GM21737 (cell line): ENCODE measurements at regions not wholly inside any gene's neighbourhood (a gene's known extent, or its start where the extent isn't known, plus 50 kb on each side); places are given as distances from the start of the nearest gene placed in this dataset.

Experiments
- ATAC-seq: cut with Tn5 transposase; IDR thresholded peaks from one replicate; pipeline ENCODE4 v1.9.1; 2021; ENCODE audit warnings: mild to moderate bottlenecking, moderate library complexity; ENCODE audit not compliant: unreplicated experiment

DNA sequence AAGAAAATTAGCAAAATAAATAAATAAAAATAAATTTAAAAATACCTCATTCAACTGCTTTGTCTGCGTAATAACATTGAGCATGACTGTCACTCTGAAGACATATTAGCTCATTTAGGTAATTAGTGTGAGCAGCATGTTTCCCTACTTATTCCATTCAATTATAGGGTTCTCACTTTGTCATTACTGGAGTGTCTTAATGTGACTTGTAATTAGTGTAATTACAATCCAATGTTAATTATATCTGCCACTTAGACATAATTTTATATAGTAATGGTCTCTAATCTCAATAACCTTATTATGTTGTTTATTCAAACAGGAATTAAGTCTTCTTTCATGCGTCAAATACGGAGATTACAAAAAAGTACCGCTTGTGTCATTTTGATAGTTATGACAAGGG, 893.9 kb upstream of the ACVR2A start:
- no peak for ATAC-seq

- no peak for ATAC-seq
Measured at GRCh38 chr2:146950361-146950760, 894.5 kb upstream of the ACVR2A start.

GRCh38 chr2:146949400-146949799, 895.4 kb upstream of the ACVR2A start:
- ATAC-seq, result no peak

DNA sequence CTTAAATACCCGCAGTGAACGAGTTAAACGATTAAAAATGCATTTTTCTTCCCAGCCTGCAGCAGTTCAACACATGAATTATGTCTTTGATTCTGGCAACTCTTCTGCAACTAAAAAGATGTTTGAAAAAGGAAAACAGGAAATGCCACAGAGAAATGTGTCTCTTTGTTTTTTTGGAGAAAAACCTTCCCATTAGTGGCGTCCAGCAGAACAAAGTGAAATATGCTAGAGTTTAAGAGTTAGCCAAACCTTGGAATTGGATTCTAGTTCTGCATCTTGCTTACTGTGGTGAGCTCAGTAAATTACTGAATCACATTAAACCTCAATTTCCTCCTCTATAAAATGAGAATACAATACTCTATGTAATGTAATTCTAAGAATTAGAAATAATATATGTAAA, 900.2 kb upstream of the ACVR2A start:
- ATAC-seq, result no peak

GRCh38 chr2:146939991-146940685, 904.7 kb upstream of the ACVR2A start:
- ATAC-seq, result no peak

DNA sequence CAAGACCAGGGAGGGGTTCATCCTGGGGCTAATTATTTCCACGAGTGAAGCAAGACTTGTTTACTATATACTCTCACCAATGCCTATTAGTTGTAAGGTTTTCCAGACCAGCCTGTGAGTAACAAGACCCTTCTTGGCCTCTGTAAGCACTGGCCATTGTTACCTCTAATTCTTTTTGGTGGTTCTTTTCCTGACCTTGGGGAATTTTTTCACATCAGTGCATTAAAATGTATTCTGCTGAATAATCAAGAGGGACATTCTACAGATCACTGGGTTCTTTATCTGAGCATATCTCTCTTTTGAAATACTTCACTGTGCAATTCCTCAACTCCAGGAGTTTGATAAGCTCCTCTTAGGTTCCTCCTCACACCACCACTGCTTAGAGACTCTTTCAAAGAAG, 909.9 kb upstream of the ACVR2A start:
- ATAC-seq, result no peak

DNA sequence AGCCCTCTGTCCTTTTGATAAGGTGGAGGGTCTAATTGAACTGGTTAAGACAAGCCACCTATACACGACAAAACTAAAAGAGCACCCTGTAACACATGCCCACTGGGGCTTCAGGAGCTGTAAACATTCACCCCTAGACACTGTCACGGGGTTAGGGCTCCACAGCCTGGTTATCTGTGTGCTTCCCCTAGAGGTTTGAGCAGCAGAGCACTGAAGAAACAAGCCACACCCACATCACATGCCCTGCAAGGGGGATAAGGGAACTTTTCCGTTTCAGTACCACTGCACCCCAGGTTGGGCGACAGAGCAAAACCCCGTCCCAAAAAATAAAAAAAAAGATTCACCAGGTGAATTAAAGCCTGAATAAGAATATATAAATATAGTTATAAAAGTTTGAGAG, 913.7 kb upstream of the ACVR2A start:
- no peak for ATAC-seq

GRCh38 chr2:146927080-146927711, 917.6 kb upstream of the ACVR2A start:
- no peak for ATAC-seq

DNA sequence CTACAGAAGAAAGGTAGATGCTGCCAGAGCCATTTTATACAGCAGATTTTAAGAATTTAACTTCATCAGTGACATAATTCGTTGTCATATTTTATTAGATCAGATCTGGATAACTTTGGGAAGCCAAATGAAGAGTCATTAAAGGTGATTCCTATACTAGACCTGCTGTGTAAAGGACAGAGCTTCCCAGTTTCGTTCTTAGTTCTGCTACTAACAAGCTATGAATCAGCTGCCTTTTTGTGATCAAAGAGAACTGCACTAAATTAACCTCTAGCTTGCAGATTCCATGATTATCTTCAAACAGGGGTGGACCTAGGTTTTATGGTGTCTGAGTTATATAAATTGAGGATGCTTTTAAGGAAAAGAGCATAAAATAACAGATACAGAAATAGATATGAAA, 926.5 kb upstream of the ACVR2A start:
- no peak for ATAC-seq

DNA sequence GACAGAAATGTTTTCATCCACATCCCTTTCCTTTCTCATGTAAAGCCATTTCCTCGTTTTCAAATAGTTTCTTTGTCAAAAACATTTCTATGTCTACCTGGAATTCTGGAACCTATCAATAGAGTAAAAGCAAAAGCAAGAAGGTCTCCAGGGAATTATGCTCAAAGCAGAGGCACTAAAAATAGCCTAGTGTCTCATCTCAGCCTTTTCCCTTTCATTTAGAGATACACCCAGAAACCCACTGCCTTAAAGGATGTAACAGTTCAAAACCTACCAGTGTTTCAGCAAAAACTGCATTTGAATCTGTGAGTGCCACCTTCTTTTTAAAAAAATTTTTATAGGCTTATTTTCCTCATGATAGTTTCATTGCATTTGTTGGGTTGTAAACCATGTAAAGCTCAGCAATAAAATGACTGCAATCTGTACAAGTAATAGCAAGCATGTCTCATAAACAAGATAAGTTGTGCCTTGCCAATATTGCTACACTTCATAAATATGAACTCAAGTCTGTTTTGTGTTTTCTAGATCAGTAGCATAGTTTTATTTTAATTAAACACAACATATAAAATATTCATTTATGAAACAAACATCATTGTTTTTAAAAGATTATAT, 927.3 kb upstream of the ACVR2A start:
- no peak for ATAC-seq

- no peak for ATAC-seq
Measured at GRCh38 chr2:146916914-146917313, 927.9 kb upstream of the ACVR2A start.

GRCh38 chr2:146913476-146913875, 931.4 kb upstream of the ACVR2A start:
- ATAC-seq, result no peak

- no peak for ATAC-seq
Measured at GRCh38 chr2:146912536-146912935, 932.3 kb upstream of the ACVR2A start.

- no peak for ATAC-seq
Measured at GRCh38 chr2:146908776-146909175, 936.1 kb upstream of the ACVR2A start.

DNA sequence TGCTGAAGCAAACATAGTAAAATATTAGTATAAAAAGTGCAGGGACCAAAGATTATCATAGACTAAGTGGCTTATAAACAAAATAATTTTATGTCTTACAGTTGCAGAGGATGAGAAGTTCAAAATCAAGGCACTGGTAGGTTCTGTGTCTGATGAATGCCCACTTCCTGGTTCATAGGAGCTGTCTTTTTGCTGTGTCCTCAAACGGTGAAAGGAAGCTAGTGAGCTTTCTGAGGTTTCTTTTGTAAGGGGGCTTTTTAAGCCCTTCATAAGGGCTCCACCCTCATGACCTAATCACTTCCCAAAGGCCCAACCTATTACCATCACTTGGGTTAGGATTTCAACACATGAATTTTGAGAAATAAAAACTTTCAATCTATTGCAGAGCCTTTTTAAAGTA, 946.7 kb upstream of the ACVR2A start:
- no peak for ATAC-seq

- ATAC-seq, result no peak
Measured at GRCh38 chr2:146894514-146894913, 950.3 kb upstream of the ACVR2A start.

DNA sequence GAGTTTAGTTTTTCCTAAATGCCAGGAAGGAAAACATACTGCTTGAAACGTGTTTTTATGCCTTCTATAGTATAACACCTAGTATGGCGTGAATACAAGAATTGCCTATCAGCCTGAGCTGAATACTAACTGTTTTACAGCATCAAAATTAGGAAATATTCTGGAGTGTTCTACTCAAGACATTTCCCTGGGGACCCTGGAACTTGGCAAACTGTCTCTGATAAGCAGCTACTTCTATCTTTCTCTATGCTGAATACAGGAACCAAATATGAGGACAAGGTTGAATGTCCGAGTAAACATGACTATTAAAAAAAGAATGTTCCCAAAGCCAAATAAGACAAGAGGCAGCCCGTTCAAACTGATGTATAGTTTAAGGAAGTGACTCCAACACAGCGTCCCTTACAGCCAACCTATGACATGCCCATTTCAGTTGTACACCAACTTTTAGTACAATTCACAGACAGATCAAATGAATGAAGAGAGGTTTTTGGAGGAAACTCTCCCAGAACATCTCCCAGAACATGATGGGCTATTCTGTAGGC, 951.3 kb upstream of the ACVR2A start:
- ATAC-seq, result no peak

DNA sequence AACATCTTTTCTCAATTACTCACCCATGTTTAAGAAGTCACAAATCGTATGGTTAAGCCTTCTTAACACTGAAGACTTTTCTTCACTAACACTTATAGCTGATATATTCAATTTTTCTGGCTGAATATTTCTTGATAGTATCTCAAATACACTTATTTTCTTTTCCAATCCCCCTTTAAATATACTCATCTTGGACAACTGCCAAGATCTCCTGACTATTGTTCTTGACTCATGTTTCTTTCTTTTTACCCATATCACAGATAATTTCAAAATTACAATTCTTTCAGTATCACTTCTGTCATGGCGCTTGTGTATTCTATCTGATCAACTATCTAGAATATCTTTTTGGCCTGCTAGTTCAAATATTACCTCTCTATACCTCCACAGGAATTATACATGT, 954.3 kb upstream of the ACVR2A start:
- no peak for ATAC-seq

DNA sequence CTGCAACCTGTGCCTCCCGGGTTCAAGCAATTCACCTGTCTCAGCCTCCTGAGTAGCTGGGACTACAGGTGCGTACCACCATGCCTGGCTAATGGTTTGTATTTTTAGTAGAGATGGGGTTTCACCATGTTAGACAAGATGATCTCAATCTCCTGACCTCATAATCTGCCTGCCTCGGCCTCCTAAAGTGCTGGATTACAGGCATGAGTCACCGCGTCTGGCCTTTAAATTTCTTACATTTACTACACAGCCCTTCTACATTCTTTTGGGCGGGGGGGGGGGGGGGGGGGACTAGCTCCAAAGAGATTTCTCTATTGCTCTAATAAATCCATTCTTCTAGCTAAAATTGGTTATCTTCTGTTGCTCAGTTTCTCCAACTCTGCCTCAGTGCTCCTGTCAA, 964.9 kb upstream of the ACVR2A start:
- no peak for ATAC-seq

- no peak for ATAC-seq
Measured at GRCh38 chr2:146874260-146874658, 970.6 kb upstream of the ACVR2A start.

DNA sequence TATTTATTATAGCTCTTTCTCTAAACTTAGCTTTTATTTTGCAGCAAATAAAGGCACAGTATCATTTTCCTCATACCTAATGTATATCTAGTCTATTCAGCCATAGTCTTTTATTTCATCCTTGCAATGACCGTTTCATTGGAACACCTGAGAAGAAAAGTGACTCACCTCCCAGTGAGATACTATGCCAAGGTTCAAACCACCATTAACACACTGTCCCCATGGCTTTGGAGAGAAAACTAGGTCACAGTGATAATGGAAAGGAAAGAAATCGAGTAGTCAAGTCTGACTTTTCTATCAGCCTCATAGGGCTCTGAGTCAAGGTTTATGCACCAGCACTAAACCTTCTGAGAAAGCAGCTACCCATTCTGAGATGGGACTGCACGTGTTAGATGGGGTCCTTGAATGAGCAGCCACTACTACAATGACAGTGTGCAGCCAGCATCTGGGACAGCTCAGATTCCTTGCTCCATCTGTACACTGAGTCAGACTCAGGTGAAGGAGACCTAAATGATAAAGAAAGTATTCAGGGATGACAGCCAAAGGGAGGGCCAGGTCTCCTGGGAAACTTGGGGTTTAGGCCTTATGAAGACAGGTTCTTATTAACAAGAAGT, 971.1 kb upstream of the ACVR2A start:
- no peak for ATAC-seq

DNA sequence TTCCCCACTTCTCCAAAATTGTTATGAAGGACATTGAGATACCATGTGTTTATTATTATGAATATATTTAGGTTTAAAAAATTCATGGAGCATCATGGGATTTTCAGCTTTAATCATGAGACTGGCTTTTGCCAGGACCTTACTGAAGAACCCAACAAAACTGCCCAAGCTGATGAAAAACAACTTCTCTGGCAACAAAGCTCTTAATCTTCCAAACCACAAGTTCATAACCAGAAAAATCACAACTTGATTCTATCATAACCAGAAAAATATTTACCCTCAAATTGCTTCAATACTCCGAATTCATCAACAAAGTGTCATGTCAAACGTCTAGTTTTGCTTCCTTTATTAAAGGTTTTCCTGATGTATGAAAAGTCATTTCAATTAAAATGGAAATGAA, 971.8 kb upstream of the ACVR2A start:
- no peak for ATAC-seq
